ENCODE measurements at regions not wholly inside any gene's neighbourhood (a gene's known extent, or its start where the extent isn't known, plus 50 kb on each side); places are given as distances from the start of the nearest gene placed in this dataset.

DNA sequence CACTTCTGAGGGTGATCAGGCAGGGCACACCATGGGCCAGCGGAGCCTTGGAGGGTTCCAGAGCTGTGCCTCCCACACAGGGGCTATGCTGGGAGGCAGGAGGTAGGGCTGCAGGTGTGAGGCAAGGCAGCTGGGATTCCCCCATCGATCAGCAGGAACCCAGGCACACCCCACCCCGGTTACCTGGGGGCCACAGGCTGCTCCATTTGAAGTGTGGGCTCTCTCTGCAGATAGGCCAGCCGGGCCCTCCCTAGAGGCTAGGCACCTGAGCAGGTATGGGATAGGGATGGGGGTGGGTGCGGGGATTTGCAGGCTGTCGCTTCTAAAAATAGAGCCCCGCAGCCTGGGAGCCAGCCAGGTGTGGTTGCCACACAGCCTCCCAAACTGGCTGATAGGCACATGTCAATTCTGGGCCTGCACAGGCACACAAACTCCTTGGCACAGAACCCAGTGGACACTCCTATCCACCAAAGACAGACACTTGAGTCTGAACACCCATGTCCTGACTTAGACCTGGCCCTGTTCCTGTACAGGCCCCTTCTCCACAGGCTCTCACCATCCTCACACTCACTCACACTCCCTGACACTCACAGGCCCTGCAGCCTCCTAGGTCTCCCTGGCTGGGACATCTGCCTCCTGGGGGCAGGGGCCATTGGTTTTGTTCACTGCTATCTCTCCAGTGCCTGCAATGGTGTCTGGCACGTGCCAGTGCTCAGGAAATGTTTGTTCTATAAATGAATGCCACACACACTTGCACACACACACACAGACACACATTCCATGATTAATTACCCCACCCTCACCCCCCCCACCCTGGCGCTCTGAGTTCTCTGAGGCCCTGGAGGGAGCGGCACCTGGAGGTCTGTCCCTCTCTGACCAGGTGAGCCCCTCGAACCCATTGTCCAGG lies 73.4 kb downstream of the ZFP36L2 start:
- Histone ChIP-seq H3F3A (ENCODE audit: insufficient read depth) (no peaks in the 10 kb centered on the region), H2AFZ (no peak overlapping the region), H3K27me3 (replicated peaks; ENCODE audit: insufficient read depth) (no peaks in the 10 kb centered on the region), H3K9me3 (ENCODE audit: low read depth) (no peaks in the 10 kb centered on the region), H3K4me1 (ENCODE audit: insufficient read depth) (peaks cover 4% of the 10 kb centered on the region), H3K36me3 (ENCODE audit: low read depth) (no peaks in the 10 kb centered on the region), H3K4me3 (no peak overlapping the region), H3K9me2 (ENCODE audit: insufficient read depth) (no peaks in the 10 kb centered on the region), H3K79me2 (ENCODE audit: insufficient read depth) (no peaks in the 10 kb centered on the region), H3K27ac (no peak overlapping the region), H4K20me1 (ENCODE audit: insufficient read depth) (no peaks in the 10 kb centered on the region), H3K4me2 (ENCODE audit: unreplicated experiment) (no peak overlapping the region), H3K9ac (no peak overlapping the region)
- in situ Hi-C loops (cut with MboI): no loop called here
- no peak for DNase-seq
- 75 to 79% methylated on average over 10 to 11 of the region's 11 CpGs for WGBS, 2 experiments (ENCODE audit: low coverage in 1 of 2, low lambda C conversion rate in 2 of 2, missing lambda C conversion rate in 2 of 2)
- TF ChIP-seq EZH2 (IDR thresholded peaks at IDR 0.05; ENCODE audit: insufficient read depth, poor library complexity, severe bottlenecking) (no peak), EZH2phosphoT487 (IDR thresholded peaks at IDR 0.05; ENCODE audit: insufficient read depth, low read depth) (no peak)

DNA sequence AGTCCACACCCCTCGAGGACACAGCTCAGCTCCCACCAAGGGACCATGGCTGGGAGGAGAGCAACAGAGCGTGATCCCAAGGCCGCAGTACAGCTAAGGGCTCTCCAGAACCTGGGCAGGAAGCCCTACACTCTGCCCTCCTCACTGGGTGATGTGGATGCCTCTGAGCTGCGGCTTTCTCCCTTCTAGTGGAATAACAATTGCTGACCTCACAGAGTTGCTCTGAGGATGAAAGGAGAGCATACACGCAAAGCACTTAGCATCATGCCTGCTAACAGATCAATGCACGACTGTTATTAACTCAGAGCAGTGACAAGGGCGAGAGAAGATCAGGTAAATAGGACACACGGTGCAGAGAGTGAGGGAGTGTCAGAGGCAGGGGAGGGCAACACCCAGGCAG lies 74.2 kb downstream of the ZFP36L2 start:
- Histone ChIP-seq H3F3A (ENCODE audit: insufficient read depth) (no peaks in the 10 kb centered on the region), H2AFZ (no peak overlapping the region), H3K79me2 (ENCODE audit: insufficient read depth) (no peaks in the 10 kb centered on the region), H3K4me2 (ENCODE audit: unreplicated experiment) (no peak overlapping the region), H3K4me1 (ENCODE audit: insufficient read depth) (no peaks in the 10 kb centered on the region), H4K20me1 (ENCODE audit: insufficient read depth) (no peaks in the 10 kb centered on the region), H3K9me3 (ENCODE audit: low read depth) (no peaks in the 10 kb centered on the region), H3K4me3 (no peak overlapping the region), H3K9ac (no peak overlapping the region), H3K36me3 (ENCODE audit: low read depth) (no peaks in the 10 kb centered on the region), H3K27ac (no peak overlapping the region), H3K9me2 (ENCODE audit: insufficient read depth) (no peaks in the 10 kb centered on the region), H3K27me3 (replicated peaks; ENCODE audit: insufficient read depth) (no peaks in the 10 kb centered on the region)
- in situ Hi-C loops (cut with MboI): no loop called here
- DNase-seq: no peak
- TF ChIP-seq EZH2phosphoT487 (IDR thresholded peaks at IDR 0.05; ENCODE audit: insufficient read depth, low read depth): no peak
- no peak for TF ChIP-seq EZH2 (IDR thresholded peaks at IDR 0.05; ENCODE audit: insufficient read depth, poor library complexity, severe bottlenecking)
- 78 to 84% methylated on average over 8 of the region's 8 CpGs for WGBS, 2 experiments (ENCODE audit: low coverage in 1 of 2, low lambda C conversion rate in 2 of 2, missing lambda C conversion rate in 2 of 2)

DNA sequence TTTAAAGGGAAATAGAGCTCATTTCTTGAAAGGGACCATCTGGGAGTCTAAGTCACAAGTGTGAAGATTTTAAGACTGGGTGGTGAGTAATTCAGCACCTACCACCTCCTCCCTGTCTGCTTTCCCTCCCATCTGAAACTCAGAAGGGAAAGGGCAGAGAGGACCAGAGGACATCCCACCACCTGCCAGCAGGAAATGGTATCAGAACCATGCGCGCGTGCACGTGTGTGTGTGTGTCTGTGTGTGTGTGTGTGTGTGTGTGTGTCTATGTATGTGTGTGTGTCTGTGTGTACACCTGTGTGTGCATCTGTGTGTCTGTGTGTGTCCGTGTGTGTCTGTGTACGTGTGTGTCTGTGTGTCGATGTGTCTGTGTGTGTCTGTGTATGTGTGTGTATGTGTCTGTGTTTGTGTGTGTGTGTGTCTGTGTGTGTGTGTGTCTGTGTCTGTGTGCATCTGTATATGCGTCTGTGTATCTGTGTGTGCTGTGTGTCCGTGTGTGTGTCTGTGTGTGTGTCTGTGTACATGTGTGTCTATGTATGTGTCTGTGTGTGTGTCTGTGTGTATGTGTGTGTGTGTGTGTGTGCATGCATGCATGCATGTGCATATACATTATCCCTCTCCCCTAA lies 76.8 kb downstream of the ZFP36L2 start:
- no peak for DNase-seq
- WGBS, 2 experiments (ENCODE audit: low coverage in 1 of 2, low lambda C conversion rate in 2 of 2, missing lambda C conversion rate in 2 of 2): 82 to 85% methylated on average over 7 to 9 of the region's 9 CpGs
- in situ Hi-C loops (cut with MboI): loop anchor here (10.0 kb wide), 1 partner anchor 65 kb away; no protein-coding TSS in a partner anchor
- TF ChIP-seq EZH2 (IDR thresholded peaks at IDR 0.05; ENCODE audit: insufficient read depth, poor library complexity, severe bottlenecking): no peak
- no peak for TF ChIP-seq EZH2phosphoT487 (IDR thresholded peaks at IDR 0.05; ENCODE audit: insufficient read depth, low read depth)
- Histone ChIP-seq H3F3A (ENCODE audit: insufficient read depth) (peaks cover 2% of the 10 kb centered on the region; the same call in 1 of the 2 replicates), H3K4me1 (ENCODE audit: insufficient read depth) (no peaks in the 10 kb centered on the region), H3K79me2 (ENCODE audit: insufficient read depth) (no peaks in the 10 kb centered on the region), H3K4me3 (no peak overlapping the region), H3K9me2 (ENCODE audit: insufficient read depth) (no peaks in the 10 kb centered on the region), H3K9me3 (ENCODE audit: low read depth) (no peaks in the 10 kb centered on the region), H2AFZ (no peak overlapping the region), H3K4me2 (ENCODE audit: unreplicated experiment) (no peak overlapping the region), H4K20me1 (ENCODE audit: insufficient read depth) (no peaks in the 10 kb centered on the region; the same call in 1 of the 2 replicates), H3K27ac (no peak overlapping the region), H3K36me3 (ENCODE audit: low read depth) (no peaks in the 10 kb centered on the region), H3K9ac (no peak overlapping the region), H3K27me3 (replicated peaks; ENCODE audit: insufficient read depth) (no peaks in the 10 kb centered on the region)

DNA sequence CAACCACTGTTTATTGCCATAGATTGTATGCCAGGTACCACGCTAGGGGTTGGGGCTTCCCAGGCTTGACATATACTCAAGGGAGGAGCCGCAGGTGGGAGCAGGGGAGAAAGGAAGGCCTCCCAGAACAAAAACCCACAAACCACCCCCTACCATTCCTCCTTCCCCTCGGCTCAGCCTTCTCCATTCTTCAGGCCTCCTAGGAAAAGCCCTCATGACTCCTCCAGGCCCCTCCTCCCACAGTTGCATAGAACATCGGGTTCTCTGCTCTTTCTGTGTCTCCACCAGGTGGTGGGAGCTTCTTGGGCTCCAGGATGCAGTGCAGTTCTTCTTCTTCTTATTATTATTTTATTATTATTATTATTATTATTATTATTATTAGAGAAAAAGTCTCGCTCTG lies 80.3 kb downstream of the ZFP36L2 start:
- 89 to 90% methylated on average over 5 of the region's 5 CpGs for WGBS, 2 experiments (ENCODE audit: low coverage in 1 of 2, low lambda C conversion rate in 2 of 2, missing lambda C conversion rate in 2 of 2)
- no peak overlapping the region for H3K4me3 ChIP-seq
- H3K4me1 ChIP-seq (ENCODE audit: insufficient read depth): no peaks in the 10 kb centered on the region
- H4K20me1 ChIP-seq (ENCODE audit: insufficient read depth): no peaks in the 10 kb centered on the region; the same call in 1 of the 2 replicates
- no peak overlapping the region for H3K4me2 ChIP-seq (ENCODE audit: unreplicated experiment)
- H3K27me3 ChIP-seq (replicated peaks; ENCODE audit: insufficient read depth): no peaks in the 10 kb centered on the region
- H3K36me3 ChIP-seq (ENCODE audit: low read depth): no peaks in the 10 kb centered on the region
- H2AFZ ChIP-seq: no peak overlapping the region
- H3K79me2 ChIP-seq (ENCODE audit: insufficient read depth): no peaks in the 10 kb centered on the region
- no peaks in the 10 kb centered on the region for H3K9me2 ChIP-seq (ENCODE audit: insufficient read depth)
- in situ Hi-C loops (cut with MboI): loop anchor here (10.0 kb wide), 1 partner anchor 69 kb away; no protein-coding TSS in a partner anchor
- no peak for DNase-seq
- H3F3A ChIP-seq (ENCODE audit: insufficient read depth): peaks cover 6% of the 10 kb centered on the region; the same call in 1 of the 2 replicates
- H3K27ac ChIP-seq: no peak overlapping the region
- TF ChIP-seq EZH2phosphoT487 (IDR thresholded peaks at IDR 0.05; ENCODE audit: insufficient read depth, low read depth): no peak
- no peaks in the 10 kb centered on the region for H3K9me3 ChIP-seq (ENCODE audit: low read depth)
- no peak overlapping the region for H3K9ac ChIP-seq
